ENCODE measurements at regions not wholly inside any gene's neighbourhood (a gene's known extent, or its start where the extent isn't known, plus 50 kb on each side); places are given as distances from the start of the nearest gene placed in this dataset.

DNA sequence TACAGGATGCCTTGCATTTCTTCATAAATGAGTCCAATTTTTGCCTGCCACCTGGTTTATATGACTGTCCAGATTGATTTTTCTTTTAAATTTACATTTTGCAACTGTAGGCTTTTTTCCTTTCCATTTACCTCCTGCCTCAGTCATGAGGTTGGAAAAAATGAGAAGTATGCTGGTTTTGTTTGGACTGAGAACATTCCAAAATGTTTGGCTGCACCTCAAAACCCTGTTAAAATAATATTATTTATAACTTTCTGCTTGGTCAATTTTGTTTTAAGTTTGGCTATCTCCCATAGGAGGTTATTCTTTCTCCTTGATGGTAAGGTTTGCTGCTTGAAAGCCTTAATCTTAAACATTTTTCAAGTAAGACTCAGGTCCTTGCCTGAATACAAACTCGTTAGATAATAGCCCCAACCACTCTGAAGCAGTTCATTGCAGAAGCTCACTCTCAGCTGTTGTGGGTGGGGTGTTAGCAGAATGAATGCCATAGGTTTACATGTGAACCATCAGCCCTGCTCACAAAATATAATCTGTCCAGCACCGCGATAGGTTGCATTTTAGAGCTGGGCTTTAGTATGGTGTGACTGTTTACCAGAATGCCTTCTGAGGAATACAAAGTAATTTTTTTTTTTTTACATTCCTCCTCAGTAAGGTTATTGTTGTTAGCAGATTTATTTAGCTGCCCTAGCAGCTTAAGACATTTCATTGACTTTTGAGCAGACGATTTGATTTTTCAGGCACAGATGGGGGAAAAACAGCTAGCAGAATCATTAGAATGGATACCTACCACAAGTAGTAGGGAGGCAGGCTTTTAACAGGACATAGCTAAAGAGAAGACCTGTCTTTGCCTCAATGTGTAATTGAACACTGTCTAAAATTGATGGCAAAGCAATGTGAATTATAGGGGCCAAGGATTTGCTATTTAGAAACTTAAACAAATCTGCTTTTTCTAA lies 630.8 kb upstream of the KCNMB2 start:
- TF ChIP-seq POLR2AphosphoS5 (IDR thresholded peaks at IDR 0.05; ENCODE audit: low read depth, low read length): no peak
- no peak for TF ChIP-seq PAX5 (IDR thresholded peaks at IDR 0.05; ENCODE audit: insufficient read depth, low read length, severe bottlenecking)
- TF ChIP-seq POLR2A (IDR thresholded peaks at IDR 0.05; ENCODE audit: low read depth, low read length): no peak
- no peak for TF ChIP-seq POU2F2 (IDR thresholded peaks at IDR 0.05; ENCODE audit: low read depth, low read length)
- TF ChIP-seq SPI1 (IDR thresholded peaks at IDR 0.05; ENCODE audit: low read depth, low read length): no peak
- no peak for TF ChIP-seq TAF1 (IDR thresholded peaks at IDR 0.05; ENCODE audit: low read depth, low read length)

Data from GM12891 (cell line).